ENCODE measurements at regions not wholly inside any gene's neighbourhood (a gene's known extent, or its start where the extent isn't known, plus 50 kb on each side); places are given as distances from the start of the nearest gene placed in this dataset.

DNA sequence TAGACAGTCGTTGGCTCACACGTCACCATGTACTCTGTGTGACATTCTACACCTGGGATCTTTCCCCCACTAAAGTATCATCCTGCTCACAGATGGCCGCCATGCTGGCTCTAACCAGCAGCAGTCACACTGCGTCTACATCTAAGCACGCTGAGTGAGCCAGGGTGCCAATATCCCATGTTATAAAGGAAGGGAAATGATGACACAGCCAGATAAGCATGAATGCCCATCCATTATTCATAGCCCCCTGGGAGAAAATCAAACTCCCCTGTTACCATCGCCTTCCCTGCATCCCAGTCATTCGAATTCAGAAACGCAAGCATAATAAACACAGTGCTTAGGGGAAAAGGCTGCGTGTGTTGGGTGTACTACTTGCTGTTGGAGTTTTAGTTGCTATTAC lies 698.2 kb upstream of the AUTS2 start:
- no peak for DNase-seq

GRCh38 chr7:68904630-68905029 lies 693.6 kb upstream of the AUTS2 start:
- no peak for DNase-seq

DNA sequence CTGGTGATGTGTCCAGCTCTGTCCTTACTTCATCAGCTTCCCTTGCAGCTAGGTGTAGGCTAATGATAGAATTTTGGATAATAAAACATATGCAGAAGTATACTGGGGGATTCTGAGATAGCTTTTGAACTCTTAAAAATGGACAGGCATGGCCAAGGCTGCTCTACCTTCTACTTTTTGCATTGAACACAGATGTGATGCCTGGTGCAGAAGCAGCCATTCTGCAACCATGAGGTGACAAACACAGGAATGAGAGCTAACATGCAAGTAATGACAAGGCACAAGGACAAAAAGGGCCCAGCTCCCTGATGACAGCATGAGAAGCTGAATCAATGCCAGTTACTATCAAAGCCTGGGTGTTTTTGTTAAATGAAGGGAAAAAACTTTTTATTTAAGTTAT lies 686.5 kb upstream of the AUTS2 start:
- no peak for DNase-seq

GRCh38 chr7:68914006-68914405 lies 684.3 kb upstream of the AUTS2 start:
- no peak for DNase-seq

- no peak for DNase-seq
Measured at GRCh38 chr7:68917041-68917651, 681.1 kb upstream of the AUTS2 start.

- DNase-seq: no peak
Measured at GRCh38 chr7:68918621-68919020, 679.7 kb upstream of the AUTS2 start.

- no peak for DNase-seq
Measured at GRCh38 chr7:68922850-68923249, 675.4 kb upstream of the AUTS2 start.

DNA sequence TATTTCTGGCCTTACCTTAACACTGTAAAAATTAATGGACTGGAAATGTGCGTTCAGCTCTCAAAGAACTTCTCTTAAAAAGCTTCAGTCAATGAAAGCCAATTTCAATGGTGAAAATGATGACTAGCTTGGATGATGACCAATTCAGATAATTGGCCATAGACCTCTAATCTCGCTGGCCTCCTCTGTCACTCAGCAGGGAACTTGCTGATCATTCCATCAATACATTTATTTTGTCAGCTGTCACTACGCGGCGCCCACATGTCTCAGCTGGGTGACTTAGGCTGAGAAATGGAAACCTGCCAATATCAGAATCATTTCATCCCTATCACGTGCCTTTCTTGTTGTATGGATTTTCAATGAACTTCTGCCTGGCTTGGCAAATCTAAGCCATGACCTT lies 673.0 kb upstream of the AUTS2 start:
- no peak for DNase-seq

GRCh38 chr7:68929781-68930261 lies 668.5 kb upstream of the AUTS2 start:
- no peak for DNase-seq

DNA sequence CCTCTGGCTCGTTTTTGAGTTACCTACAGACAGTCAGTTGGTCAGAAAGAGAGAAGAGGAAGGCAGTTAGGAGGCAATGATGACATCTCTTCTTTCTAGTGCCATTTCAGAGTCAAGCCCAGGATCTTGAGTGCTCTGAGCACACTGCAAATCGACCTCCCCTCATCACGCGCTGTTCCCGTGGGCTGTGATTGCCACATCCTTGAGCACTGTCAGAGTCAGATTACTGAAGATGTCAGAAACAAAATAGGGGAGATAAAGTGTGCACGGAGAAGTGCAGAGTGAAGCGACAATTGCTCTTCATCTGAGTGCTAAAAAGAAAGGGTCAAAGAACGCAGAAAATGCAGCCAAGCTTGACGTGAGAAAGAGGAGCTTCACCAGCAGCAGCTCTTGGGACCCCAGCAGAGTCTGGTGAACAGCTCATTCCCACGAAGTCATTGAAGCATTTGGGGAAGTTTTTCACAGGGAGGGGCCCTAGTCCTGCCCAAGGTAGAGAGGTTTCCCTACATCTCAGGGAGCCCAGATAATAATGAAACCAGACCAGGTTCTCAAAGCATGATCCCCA lies 661.7 kb upstream of the AUTS2 start:
- no peak for DNase-seq

DNA sequence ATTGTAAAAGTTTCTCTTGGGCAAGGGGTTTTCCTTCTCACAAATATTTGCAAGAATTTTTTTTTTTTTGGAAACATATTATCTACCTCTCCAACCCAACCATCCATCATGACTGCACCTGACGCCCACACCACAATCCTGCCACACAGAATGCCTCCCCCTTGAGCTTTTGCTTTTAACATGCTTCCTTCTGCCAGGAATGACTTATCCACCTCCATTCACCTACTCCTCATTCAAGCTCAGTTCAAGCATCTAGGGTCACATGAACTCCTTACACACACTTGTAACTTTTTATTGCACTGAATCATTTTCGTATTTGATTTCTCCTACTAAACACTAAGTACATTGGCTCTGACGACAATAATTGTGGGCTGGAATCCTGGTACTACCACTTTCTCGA lies 660.1 kb upstream of the AUTS2 start:
- no peak for DNase-seq

GRCh38 chr7:68943786-68944185 lies 654.5 kb upstream of the AUTS2 start:
- DNase-seq: no peak

DNA sequence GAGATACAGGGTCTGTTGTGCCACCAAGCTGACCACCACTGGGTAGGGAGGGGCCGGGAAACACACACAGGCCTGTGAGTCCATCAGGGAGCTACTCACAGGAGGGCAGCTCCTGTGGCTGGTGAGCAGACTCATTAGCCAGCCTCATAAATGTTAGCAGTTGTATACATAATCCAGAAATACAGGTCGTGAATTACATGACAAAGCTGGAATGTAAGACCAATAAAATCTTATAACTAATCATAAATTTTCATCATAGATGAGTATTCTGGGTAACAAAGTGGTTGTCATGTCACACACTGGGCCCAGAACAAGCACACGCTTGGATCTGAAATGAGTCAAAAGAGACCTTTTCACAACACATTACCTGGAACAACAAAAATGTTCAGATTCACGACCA lies 642.6 kb upstream of the AUTS2 start:
- no peak for DNase-seq

DNA sequence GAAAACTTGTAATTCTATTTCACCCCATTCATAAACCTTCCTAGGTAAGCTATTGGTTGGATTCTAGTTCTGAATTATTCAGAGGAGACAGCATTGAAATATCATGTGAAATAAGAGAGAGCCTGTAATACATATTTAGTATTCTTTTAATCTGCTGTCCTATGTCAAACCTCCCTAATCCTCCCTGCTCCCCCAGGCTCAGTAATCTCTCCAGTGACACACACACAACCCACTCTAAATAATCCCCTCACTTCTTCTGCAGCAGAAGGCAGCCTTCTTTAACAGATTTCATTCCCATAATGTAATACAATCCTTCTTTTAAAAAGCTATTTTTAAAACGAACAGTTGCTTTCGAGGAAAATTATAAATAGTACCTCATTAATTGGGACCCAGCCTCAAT lies 639.7 kb upstream of the AUTS2 start:
- no peak for DNase-seq

- DNase-seq: peak; percentile 43
Measured at GRCh38 chr7:68963552-68963951, 634.7 kb upstream of the AUTS2 start.

DNA sequence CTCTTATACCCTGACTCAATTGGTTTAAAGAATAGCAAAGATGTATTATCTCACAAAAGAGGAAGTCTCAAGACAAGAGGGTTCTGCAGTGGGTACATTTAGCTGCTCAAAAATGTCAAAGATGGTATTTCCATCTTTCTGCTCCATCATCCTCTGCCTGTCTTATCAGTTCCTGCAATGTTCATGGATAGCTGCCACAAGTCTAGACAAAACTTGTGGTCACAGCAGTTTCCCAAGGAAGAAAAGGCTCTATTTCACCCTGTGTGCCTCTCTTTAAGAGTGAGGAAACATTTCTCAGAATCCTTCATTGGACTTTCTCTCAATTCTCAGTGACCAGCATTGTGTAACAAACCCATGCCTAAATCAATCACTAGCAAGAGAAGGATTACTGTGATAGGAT lies 634.2 kb upstream of the AUTS2 start:
- no peak for DNase-seq

DNA sequence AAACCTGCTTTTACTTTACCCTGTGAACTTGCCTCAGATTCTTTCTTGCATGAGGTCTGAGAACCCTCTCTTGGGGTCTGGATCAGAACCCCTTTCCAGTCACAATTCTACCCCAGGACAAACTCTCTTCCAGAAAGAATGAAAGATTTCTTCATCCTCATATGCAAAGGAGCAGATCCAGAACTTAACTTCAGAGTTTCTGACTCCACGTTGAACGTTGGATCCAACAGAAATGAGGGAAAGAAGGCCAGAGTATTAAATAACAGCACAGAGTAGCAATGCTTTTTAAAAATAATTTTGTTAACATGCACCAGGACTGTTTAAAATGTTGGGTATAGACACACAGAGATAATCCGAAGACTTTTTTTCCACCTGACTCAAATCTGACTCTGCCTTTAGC lies 632.9 kb upstream of the AUTS2 start:
- DNase-seq: no peak

DNA sequence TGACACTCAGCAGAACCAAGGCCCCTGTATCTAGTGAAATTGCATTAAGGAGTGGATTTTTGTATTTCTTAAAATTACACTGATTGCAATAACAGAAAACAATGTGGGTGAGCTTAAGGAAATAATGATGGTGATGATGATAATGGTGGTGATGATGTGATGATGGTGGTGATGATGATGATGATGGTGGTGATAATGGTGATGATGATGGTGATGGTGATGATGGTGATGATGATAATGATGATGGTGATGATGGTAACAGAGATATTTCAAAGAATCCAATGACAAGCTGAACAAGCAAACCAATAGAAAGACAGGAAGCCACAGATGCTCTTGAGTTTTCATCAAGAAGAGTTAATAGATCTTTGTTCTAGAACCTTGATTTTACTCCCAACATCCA lies 630.7 kb upstream of the AUTS2 start:
- DNase-seq: no peak

DNA sequence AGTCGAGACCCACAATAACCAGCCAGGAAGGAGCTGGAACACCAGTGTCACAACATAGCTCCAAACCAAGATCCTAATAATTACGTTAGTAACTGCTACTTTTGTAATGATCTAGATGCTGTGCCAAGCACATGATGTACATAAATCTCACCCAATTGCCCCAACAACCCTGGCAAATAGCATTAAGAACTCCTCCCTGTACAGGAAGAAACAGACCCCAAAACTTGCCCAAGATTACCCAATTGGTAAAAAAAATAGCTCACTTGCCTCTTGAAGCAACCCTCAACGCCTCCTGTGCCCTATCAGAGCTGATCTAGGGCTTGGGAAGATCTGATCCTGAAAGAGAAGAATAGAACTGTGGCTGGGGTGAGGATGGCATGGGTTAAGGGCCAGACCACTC lies 628.7 kb upstream of the AUTS2 start:
- no peak for DNase-seq

DNA sequence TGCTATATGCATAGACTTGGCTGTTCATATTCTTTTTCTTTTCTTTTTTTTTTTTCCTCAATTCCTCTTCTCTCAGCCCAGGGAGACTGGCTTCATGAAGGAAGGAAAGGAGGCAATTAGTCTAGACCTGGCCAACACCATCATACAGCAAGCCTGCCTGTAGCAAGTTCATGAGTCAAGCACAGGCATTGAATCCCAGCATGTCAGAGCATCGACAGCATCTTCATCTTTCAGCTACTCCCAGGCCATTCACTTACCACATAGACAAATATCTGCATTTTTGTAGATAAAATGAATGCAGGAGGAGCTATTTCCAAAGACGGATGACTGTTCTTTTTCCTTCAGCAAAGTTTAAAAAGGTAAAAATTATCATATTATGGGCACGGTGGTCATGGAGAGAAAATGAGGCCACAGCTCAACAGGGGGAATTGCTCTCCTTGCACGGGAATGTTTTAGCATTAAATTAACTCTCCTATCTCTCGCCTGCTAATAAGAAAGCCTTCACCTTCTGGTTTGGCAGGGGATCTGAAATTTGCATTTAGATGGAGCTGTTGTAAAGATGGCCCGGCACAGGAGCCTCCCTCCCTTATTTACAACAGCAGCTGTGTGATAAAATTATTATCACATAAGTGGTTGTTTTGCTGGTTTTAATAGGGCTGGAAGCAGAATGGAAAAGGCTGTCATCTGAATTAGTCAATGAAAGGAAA lies 626.5 kb upstream of the AUTS2 start:
- no peak for DNase-seq

- no peak for DNase-seq
Measured at GRCh38 chr7:68977385-68978055, 620.8 kb upstream of the AUTS2 start.

DNA sequence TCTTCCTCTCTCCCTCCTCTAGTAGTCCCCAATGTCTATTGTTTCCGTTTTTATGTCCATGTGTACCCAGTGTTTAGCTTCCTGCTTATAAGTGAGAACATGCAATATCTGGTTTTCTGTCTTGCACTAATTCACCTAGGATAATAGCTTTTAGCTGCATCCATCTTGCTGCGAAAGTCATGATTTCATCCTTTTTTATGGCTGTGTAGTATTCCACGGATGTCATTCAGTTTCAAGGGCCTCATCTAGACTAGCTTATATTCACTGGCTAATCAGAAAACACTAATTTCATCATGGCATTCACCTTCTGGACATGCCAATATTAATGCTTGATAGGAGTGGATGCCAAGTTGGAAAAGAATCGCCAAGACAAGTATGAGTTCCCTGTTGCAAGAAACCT lies 619.6 kb upstream of the AUTS2 start:
- DNase-seq: no peak

- peak; percentile 2 for DNase-seq
Measured at GRCh38 chr7:68980011-68980410, 618.3 kb upstream of the AUTS2 start.

DNA sequence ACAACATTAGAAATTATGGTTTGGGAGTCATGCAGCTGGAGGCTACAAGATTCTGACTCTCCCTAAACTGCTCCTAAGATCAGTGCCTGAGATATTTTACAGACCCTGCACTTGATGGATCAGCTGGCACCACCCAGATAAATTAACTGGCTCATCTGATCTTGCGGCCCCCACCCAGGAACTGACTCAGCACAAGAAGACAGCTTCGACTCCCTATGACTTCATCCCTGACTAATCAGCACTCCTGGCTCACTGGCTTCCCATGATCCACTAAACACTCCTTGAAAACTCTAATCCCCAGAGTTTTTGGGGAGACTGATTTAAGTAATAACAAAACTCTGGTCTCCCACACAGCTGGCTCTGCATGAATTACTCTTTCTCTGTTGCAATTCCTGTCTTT lies 617.8 kb upstream of the AUTS2 start:
- peak; percentile 45 for DNase-seq
